Caco-2 (cell line): ENCODE measurements at regions not wholly inside any gene's neighbourhood (a gene's known extent, or its start where the extent isn't known, plus 50 kb on each side); places are given as distances from the start of the nearest gene placed in this dataset.

Experiments
- BruUV-seq: library from RNA; stranded (reverse); fragments of 400-500 nt; replicated peaks from 2 replicates; lab custom pipeline; 2021; lab: Mats Ljungman, UMichigan
- CTCF ChIA-PET: fragments of 300-600 bp; sonication (Branson Sonifier 250); formaldehyde crosslinking; loops from one replicate; lab custom pipeline; 2022; ENCODE audit warnings: antibody characterized with exemption; lab: Charles Lee
- POLR2A ChIA-PET: fragments of 300-600 bp; sonication (Branson Sonifier 250); formaldehyde crosslinking; loops from one replicate; lab custom pipeline; 2022; ENCODE audit warnings: antibody characterized with exemption; lab: Charles Lee
- DNase-seq, 2 experiments: peaks; one replicate each; pipeline versions ENCODE4 v3.0.0 to v3.0.0-alpha.2; 2020 to 2022
- H3K27me3 ChIP-seq: replicated peaks from 2 replicates; pipeline ENCODE4 v1.6.0; 2011; ENCODE audit warnings: low read length; ENCODE audit not compliant: control insufficient read depth, insufficient read depth
- H3K36me3 ChIP-seq: 2 replicates; pipeline ENCODE4 v1.5.1; 2011; ENCODE audit warnings: low read length; ENCODE audit not compliant: control insufficient read depth, insufficient read depth
- H3K4me1 ChIP-seq: fragments of 250-450 bp; sonication (Bioruptor Pico); 2 replicates; pipeline ENCODE4 v1.5.1; 2020; ENCODE audit warnings: mild to moderate bottlenecking
- H3K4me3 ChIP-seq: 2 replicates; pipeline ENCODE4 v1.5.1; 2011; ENCODE audit warnings: low read depth, mild to moderate bottlenecking, control low read depth, low read length
- H3K9me3 ChIP-seq: fragments of 250-450 bp; sonication (Bioruptor Pico); 2 replicates; pipeline ENCODE4 v1.5.1; 2020; ENCODE audit warnings: mild to moderate bottlenecking, moderate library complexity
- H3K27ac Mint-ChIP-seq: one replicate; pipeline ENCODE4 v1.8.0; 2022; ENCODE audit warnings: mixed read lengths; ENCODE audit not compliant: unreplicated experiment
- H3K27me3 Mint-ChIP-seq: one replicate; pipeline ENCODE4 v1.8.0; 2022; ENCODE audit warnings: mixed read lengths; ENCODE audit not compliant: insufficient read depth, unreplicated experiment
- H3K36me3 Mint-ChIP-seq: one replicate; pipeline ENCODE4 v1.8.0; 2022; ENCODE audit warnings: mild to moderate bottlenecking, mixed read lengths; ENCODE audit not compliant: insufficient read depth, unreplicated experiment
- H3K4me1 Mint-ChIP-seq: one replicate; pipeline ENCODE4 v1.8.0; 2022; ENCODE audit warnings: low read depth, mixed read lengths; ENCODE audit not compliant: unreplicated experiment
- H3K4me3 Mint-ChIP-seq: one replicate; pipeline ENCODE4 v1.8.0; 2022; ENCODE audit warnings: mild to moderate bottlenecking, moderate library complexity, mixed read lengths; ENCODE audit not compliant: unreplicated experiment
- H3K9me3 Mint-ChIP-seq: one replicate; pipeline ENCODE4 v1.8.0; 2022; ENCODE audit warnings: mixed read lengths; ENCODE audit not compliant: unreplicated experiment
- CTCF ChIP-seq, 2 experiments: fragments of 200-600 bp in 1 of 2; IDR thresholded peaks; 1 replicate in 1 of 2; 2 replicates in 1 of 2; pipeline versions ENCODE4 v1.5.1 to v1.8.0; 2011 to 2022; ENCODE audit warnings: antibody characterized with exemption in 1 of 2, control low read depth in 1 of 2, inconsistent platforms in 1 of 2, low read depth in 1 of 2, low read length in 1 of 2, mild to moderate bottlenecking in 1 of 2, moderate library complexity in 1 of 2; ENCODE audit not compliant: insufficient read depth in 1 of 2, severe bottlenecking in 1 of 2, unreplicated experiment in 1 of 2
- intact Hi-C: fragments of 100-400 bp; cut with micrococcal nuclease; formaldehyde crosslinking; loops from one replicate; pipeline ENCODE4 v1.10.0; 2022; ENCODE audit not compliant: unreplicated experiment

GRCh38 chr13:33707449-33707848 is 110.5 kb upstream of the RFC3 start:
- CTCF ChIA-PET, result no interaction called here
- POLR2A ChIA-PET, result interaction anchor here (0.6 kb wide), 1 partner anchor 65 kb away, joined by 4 read pairs; no protein-coding TSS in a partner anchor
- Mint-ChIP-seq H3K9me3 (peaks cover 34% of the 10 kb centered on the region), H3K27ac (no peak overlapping the region), H3K4me3 (no peak overlapping the region), H3K36me3 (no peaks in the 10 kb centered on the region), H3K27me3 (no peaks in the 10 kb centered on the region), H3K4me1 (no peaks in the 10 kb centered on the region)
- H3K27me3 ChIP-seq, result no peaks in the 10 kb centered on the region
- H3K9me3 ChIP-seq, result peaks cover 12% of the 10 kb centered on the region; the same call in 1 of the 2 replicates
- no peaks in the 10 kb centered on the region for H3K4me1 ChIP-seq
- intact Hi-C loops, result no loop called here
- no peak for DNase-seq
- TF ChIP-seq CTCF (IDR thresholded peaks at IDR 0.05; ENCODE audit: insufficient read depth in 1 of 2, low read depth in 1 of 2, low read length in 1 of 2, severe bottlenecking in 1 of 2, unreplicated experiment in 1 of 2), result no peak
- H3K36me3 ChIP-seq, result no peaks in the 10 kb centered on the region
- no peak overlapping the region for H3K4me3 ChIP-seq
- no TSS peak for BruUV-seq

- no TSS peak for BruUV-seq
- Histone ChIP-seq H3K36me3 (no peaks in the 10 kb centered on the region), H3K9me3 (peaks cover 7% of the 10 kb centered on the region; the same call in 1 of the 2 replicates), H3K4me3 (no peak overlapping the region), H3K4me1 (no peaks in the 10 kb centered on the region), H3K27me3 (no peaks in the 10 kb centered on the region)
- no peaks in the 10 kb centered on the region for H3K27me3 Mint-ChIP-seq
- H3K4me1 Mint-ChIP-seq, result no peaks in the 10 kb centered on the region
- H3K36me3 Mint-ChIP-seq, result no peaks in the 10 kb centered on the region
- no peak for DNase-seq
- CTCF ChIA-PET, result no interaction called here
- no peak overlapping the region for H3K4me3 Mint-ChIP-seq
- intact Hi-C loops, result no loop called here
- POLR2A ChIA-PET, result no interaction called here
- peaks cover 29% of the 10 kb centered on the region for H3K9me3 Mint-ChIP-seq
- H3K27ac Mint-ChIP-seq, result no peak overlapping the region
- TF ChIP-seq CTCF (IDR thresholded peaks at IDR 0.05; ENCODE audit: insufficient read depth in 1 of 2, low read depth in 1 of 2, low read length in 1 of 2, severe bottlenecking in 1 of 2, unreplicated experiment in 1 of 2), result no peak
Measured at GRCh38 chr13:33710924-33711323, 107.0 kb upstream of the RFC3 start.

GRCh38 chr13:33711436-33711835 is 106.5 kb upstream of the RFC3 start:
- POLR2A ChIA-PET, result no interaction called here
- peaks cover 29% of the 10 kb centered on the region for H3K9me3 Mint-ChIP-seq
- H3K4me3 Mint-ChIP-seq, result no peak overlapping the region

More at GRCh38 chr13:33711436-33711835, 106.5 kb upstream of the RFC3 start:
- H3K27ac Mint-ChIP-seq, result no peak overlapping the region
- no TSS peak for BruUV-seq
- no peaks in the 10 kb centered on the region for H3K27me3 Mint-ChIP-seq
- intact Hi-C loops, result no loop called here
- DNase-seq, result no peak
- Histone ChIP-seq H3K36me3 (no peaks in the 10 kb centered on the region), H3K9me3 (peaks cover 4% of the 10 kb centered on the region; the same call in 1 of the 2 replicates), H3K4me1 (no peaks in the 10 kb centered on the region), H3K4me3 (no peak overlapping the region), H3K27me3 (no peaks in the 10 kb centered on the region)
- H3K4me1 Mint-ChIP-seq, result no peaks in the 10 kb centered on the region
- CTCF ChIA-PET, result no interaction called here
- H3K36me3 Mint-ChIP-seq, result no peaks in the 10 kb centered on the region
- TF ChIP-seq CTCF (IDR thresholded peaks at IDR 0.05; ENCODE audit: insufficient read depth in 1 of 2, low read depth in 1 of 2, low read length in 1 of 2, severe bottlenecking in 1 of 2, unreplicated experiment in 1 of 2), result no peak
